ENCODE measurements at regions not wholly inside any gene's neighbourhood (a gene's known extent, or its start where the extent isn't known, plus 50 kb on each side); places are given as distances from the start of the nearest gene placed in this dataset.

DNA sequence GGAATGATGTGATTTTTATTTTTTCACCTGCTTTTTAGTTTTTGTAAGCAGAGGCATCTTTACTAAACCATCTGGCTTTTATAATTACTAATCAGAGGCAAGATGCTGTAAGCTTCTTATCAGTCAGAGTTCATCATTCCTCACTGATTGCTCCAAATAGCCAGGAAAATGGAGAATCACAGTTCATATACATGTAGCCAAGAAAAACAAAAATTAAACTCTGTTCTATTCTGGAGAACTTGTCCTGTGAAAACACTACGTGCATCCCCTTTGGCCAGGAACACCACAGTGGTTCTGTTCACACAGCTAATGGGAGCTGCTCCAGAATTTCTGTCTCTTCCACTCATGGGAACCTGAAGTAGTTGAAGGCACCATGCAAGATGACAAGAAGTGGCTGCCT, 725.5 kb upstream of the CHRM3 start:
- ATAC-seq, result no peak
- no peak for FAIRE-seq
- CTCF ChIA-PET, result interaction anchor here (1.2 kb wide), 1 partner anchor 14 kb away, joined by 4 read pairs; no protein-coding TSS in a partner anchor
- Histone ChIP-seq H3K9me3 (no peaks in the 10 kb centered on the region), H3K27ac (no peak overlapping the region), H3K4me1 (no peaks in the 10 kb centered on the region), H3K4me3 (no peak overlapping the region), H3K4me2 (no peak overlapping the region)
- no peak for TF ChIP-seq NFE2L2 (conservative IDR thresholded peaks at IDR 0.05; ENCODE audit: low read length)
- TF ChIP-seq BHLHE40 (IDR thresholded peaks at IDR 0.05; ENCODE audit: low read depth, low read length), result no peak
- no peak for TF ChIP-seq HOXA7 (CRISPR knock-in tag; IDR thresholded peaks at IDR 0.05)
- no peak for TF ChIP-seq HOXB13 (CRISPR knock-in tag; IDR thresholded peaks at IDR 0.05; ENCODE audit: low read depth)
- no peak for TF ChIP-seq EP300 (IDR thresholded peaks at IDR 0.05)
- TF ChIP-seq, protein P1, sequence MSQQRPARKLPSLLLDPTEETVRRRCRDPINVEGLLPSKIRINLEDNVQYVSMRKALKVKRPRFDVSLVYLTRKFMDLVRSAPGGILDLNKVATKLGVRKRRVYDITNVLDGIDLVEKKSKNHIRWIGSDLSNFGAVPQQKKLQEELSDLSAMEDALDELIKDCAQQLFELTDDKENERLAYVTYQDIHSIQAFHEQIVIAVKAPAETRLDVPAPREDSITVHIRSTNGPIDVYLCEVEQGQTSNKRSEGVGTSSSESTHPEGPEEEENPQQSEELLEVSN (IDR thresholded peaks at IDR 0.05; ENCODE audit: borderline replicate concordance, low read depth), result no peak
- TF ChIP-seq FOSL2 (IDR thresholded peaks at IDR 0.05), result no peak
- no peak for TF ChIP-seq FOSL2 (CRISPR knock-in tag; IDR thresholded peaks at IDR 0.05)
- TF ChIP-seq, protein P2, sequence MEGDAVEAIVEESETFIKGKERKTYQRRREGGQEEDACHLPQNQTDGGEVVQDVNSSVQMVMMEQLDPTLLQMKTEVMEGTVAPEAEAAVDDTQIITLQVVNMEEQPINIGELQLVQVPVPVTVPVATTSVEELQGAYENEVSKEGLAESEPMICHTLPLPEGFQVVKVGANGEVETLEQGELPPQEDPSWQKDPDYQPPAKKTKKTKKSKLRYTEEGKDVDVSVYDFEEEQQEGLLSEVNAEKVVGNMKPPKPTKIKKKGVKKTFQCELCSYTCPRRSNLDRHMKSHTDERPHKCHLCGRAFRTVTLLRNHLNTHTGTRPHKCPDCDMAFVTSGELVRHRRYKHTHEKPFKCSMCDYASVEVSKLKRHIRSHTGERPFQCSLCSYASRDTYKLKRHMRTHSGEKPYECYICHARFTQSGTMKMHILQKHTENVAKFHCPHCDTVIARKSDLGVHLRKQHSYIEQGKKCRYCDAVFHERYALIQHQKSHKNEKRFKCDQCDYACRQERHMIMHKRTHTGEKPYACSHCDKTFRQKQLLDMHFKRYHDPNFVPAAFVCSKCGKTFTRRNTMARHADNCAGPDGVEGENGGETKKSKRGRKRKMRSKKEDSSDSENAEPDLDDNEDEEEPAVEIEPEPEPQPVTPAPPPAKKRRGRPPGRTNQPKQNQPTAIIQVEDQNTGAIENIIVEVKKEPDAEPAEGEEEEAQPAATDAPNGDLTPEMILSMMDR (IDR thresholded peaks at IDR 0.05), result no peak
- TF ChIP-seq TFCP2L1 (CRISPR knock-in tag; IDR thresholded peaks at IDR 0.05), result no peak
- TF ChIP-seq EHMT2 (IDR thresholded peaks at IDR 0.05; ENCODE audit: low read depth), result no peak
- TF ChIP-seq ZSCAN20 (CRISPR knock-in tag; IDR thresholded peaks at IDR 0.05), result no peak
- TF ChIP-seq RNF2 (IDR thresholded peaks at IDR 0.05; ENCODE audit: borderline replicate concordance, low read depth), result no peak
- TF ChIP-seq, protein P3, sequence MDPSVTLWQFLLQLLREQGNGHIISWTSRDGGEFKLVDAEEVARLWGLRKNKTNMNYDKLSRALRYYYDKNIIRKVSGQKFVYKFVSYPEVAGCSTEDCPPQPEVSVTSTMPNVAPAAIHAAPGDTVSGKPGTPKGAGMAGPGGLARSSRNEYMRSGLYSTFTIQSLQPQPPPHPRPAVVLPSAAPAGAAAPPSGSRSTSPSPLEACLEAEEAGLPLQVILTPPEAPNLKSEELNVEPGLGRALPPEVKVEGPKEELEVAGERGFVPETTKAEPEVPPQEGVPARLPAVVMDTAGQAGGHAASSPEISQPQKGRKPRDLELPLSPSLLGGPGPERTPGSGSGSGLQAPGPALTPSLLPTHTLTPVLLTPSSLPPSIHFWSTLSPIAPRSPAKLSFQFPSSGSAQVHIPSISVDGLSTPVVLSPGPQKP (IDR thresholded peaks at IDR 0.05; ENCODE audit: low read depth, low read length), result no peak
- no peak for TF ChIP-seq CEBPB (IDR thresholded peaks at IDR 0.05)
- no peak for TF ChIP-seq GATA3 (IDR thresholded peaks at IDR 0.05; ENCODE audit: borderline replicate concordance)
- no peak for TF ChIP-seq SMC3 (IDR thresholded peaks at IDR 0.05)
- TF ChIP-seq, protein P4, sequence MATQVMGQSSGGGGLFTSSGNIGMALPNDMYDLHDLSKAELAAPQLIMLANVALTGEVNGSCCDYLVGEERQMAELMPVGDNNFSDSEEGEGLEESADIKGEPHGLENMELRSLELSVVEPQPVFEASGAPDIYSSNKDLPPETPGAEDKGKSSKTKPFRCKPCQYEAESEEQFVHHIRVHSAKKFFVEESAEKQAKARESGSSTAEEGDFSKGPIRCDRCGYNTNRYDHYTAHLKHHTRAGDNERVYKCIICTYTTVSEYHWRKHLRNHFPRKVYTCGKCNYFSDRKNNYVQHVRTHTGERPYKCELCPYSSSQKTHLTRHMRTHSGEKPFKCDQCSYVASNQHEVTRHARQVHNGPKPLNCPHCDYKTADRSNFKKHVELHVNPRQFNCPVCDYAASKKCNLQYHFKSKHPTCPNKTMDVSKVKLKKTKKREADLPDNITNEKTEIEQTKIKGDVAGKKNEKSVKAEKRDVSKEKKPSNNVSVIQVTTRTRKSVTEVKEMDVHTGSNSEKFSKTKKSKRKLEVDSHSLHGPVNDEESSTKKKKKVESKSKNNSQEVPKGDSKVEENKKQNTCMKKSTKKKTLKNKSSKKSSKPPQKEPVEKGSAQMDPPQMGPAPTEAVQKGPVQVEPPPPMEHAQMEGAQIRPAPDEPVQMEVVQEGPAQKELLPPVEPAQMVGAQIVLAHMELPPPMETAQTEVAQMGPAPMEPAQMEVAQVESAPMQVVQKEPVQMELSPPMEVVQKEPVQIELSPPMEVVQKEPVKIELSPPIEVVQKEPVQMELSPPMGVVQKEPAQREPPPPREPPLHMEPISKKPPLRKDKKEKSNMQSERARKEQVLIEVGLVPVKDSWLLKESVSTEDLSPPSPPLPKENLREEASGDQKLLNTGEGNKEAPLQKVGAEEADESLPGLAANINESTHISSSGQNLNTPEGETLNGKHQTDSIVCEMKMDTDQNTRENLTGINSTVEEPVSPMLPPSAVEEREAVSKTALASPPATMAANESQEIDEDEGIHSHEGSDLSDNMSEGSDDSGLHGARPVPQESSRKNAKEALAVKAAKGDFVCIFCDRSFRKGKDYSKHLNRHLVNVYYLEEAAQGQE (IDR thresholded peaks at IDR 0.05), result no peak
- TF ChIP-seq, protein P5, sequence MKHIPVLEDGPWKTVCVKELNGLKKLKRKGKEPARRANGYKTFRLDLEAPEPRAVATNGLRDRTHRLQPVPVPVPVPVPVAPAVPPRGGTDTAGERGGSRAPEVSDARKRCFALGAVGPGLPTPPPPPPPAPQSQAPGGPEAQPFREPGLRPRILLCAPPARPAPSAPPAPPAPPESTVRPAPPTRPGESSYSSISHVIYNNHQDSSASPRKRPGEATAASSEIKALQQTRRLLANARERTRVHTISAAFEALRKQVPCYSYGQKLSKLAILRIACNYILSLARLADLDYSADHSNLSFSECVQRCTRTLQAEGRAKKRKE (CRISPR knock-in tag; IDR thresholded peaks at IDR 0.05; ENCODE audit: low read depth), result no peak
- 16% methylated on average over 1 of the region's 1 CpG for WGBS (ENCODE audit: missing lambda C conversion rate)
- no peak for DNase-seq (ENCODE audit: low read depth in 1 of 2, low spot score in 1 of 2)
- POLR2A ChIA-PET, result no interaction called here

DNA sequence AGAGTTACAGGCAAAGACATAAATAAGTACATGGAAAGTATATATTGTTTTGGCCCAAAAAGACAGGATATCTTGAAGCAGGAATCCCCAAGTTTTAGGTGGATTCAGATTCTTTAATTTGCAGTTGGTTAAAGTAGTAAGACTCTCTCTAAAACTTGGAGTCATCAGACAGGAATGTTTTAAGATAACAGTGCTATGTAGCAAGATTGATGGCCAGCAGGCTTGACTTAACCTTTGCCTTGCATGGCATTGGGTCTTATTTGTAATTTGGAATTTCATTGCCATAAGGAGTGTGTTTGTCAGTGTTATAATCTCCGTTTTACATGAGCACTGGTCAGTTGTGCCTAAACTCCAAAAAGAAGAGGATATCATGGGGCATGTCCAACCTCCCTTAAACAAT, 727.6 kb upstream of the CHRM3 start:
- ChIA-PET POLR2A (no interaction called here), CTCF (no interaction called here)
- ATAC-seq (peak in 1 of 2 experiments; percentile 49; a peak in 2 of 6 replicates), DNase-seq (ENCODE audit: low read depth in 1 of 2, low spot score in 1 of 2) (no peak), FAIRE-seq (no peak)
- no peak overlapping the region for H3K27ac ChIP-seq
- no peak overlapping the region for H3K4me3 ChIP-seq
- no peak overlapping the region for H3K4me2 ChIP-seq
- WGBS (ENCODE audit: missing lambda C conversion rate), result 0% methylated on average over 1 of the region's 1 CpG
- TF ChIP-seq HOXA7 (CRISPR knock-in tag; IDR thresholded peaks at IDR 0.05), result no peak
- no peak for TF ChIP-seq NR3C1 (IDR thresholded peaks at IDR 0.05)
- TF ChIP-seq RAD21 (conservative IDR thresholded peaks at IDR 0.05 in 1 of 2, IDR thresholded peaks at IDR 0.05 in 1 of 2), result no peak
- TF ChIP-seq, protein P6, sequence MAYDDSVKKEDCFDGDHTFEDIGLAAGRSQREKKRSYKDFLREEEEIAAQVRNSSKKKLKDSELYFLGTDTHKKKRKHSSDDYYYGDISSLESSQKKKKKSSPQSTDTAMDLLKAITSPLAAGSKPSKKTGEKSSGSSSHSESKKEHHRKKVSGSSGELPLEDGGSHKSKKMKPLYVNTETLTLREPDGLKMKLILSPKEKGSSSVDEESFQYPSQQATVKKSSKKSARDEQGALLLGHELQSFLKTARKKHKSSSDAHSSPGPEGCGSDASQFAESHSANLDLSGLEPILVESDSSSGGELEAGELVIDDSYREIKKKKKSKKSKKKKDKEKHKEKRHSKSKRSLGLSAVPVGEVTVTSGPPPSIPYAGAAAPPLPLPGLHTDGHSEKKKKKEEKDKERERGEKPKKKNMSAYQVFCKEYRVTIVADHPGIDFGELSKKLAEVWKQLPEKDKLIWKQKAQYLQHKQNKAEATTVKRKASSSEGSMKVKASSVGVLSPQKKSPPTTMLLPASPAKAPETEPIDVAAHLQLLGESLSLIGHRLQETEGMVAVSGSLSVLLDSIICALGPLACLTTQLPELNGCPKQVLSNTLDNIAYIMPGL (CRISPR knock-in tag; IDR thresholded peaks at IDR 0.05; ENCODE audit: borderline replicate concordance), result no peak
- TF ChIP-seq RARB (CRISPR knock-in tag; IDR thresholded peaks at IDR 0.05), result no peak
- TF ChIP-seq CHD4 (IDR thresholded peaks at IDR 0.05; ENCODE audit: borderline replicate concordance), result no peak
- TF ChIP-seq, protein P7, sequence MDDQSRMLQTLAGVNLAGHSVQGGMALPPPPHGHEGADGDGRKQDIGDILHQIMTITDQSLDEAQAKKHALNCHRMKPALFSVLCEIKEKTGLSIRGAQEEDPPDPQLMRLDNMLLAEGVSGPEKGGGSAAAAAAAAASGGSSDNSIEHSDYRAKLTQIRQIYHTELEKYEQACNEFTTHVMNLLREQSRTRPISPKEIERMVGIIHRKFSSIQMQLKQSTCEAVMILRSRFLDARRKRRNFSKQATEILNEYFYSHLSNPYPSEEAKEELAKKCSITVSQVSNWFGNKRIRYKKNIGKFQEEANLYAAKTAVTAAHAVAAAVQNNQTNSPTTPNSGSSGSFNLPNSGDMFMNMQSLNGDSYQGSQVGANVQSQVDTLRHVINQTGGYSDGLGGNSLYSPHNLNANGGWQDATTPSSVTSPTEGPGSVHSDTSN (IDR thresholded peaks at IDR 0.05), result no peak
- TF ChIP-seq JUNB (IDR thresholded peaks at IDR 0.05), result no peak
- TF ChIP-seq RNF2 (IDR thresholded peaks at IDR 0.05; ENCODE audit: borderline replicate concordance, low read depth), result no peak
- H3K9me3 ChIP-seq, result no peaks in the 10 kb centered on the region
- peaks cover 2% of the 10 kb centered on the region; the same call in 1 of the 3 replicates for H3K4me1 ChIP-seq
